ENCODE measurements at regions not wholly inside any gene's neighbourhood (a gene's known extent, or its start where the extent isn't known, plus 50 kb on each side); places are given as distances from the start of the nearest gene placed in this dataset.

DNA sequence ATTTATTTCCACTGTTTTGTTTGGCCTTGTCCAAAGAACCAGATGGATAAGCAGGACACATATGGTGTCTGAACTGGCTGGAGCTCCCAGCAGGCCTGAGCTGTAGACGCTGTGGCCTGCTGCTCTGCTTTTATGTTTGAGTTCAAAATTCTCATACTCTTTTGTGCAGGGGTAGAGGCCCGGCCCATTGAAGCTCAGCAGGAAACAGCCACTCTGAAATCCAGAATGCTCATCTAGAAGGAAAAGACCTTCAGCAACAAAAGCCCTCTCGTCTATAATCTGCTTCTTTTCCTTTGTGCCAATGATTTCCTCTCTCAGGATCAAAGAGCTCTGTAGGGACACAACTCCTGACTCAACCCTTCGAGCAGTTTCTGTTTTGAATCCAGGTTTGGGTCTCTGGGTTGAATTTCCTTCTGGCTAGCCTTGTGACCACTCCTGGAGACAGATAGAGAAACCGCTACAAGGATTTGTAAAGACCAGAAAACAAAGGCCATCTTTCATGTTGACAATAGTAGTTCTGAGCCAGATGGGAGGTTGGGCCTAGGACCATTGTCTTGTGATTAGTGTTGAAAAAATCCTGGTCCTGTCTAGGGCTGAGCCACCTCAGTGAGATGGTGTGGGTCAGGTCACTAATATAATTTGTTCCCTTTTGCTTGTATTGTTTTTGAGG lies 446.7 kb downstream of the BCKDHB start:
- Histone ChIP-seq H3K18ac (ENCODE audit: extremely low read depth, low read length) (no peak overlapping the region), H4K8ac (ENCODE audit: extremely low read depth, insufficient read depth, low read length) (no peak overlapping the region), H3K36me3 (ENCODE audit: control insufficient read depth in 2 of 4, insufficient read depth in 4 of 4, low read length in 3 of 4) (no peaks in the 10 kb centered on the region; a peak in 1 of 8 replicates), H3K4ac (replicated peaks; ENCODE audit: insufficient read length, low read depth, low read length) (no peak overlapping the region), H3K9ac (replicated peaks in 1 of 4; ENCODE audit: extremely low read depth in 1 of 4, low read depth in 3 of 4, low read length in 3 of 4) (no peak overlapping the region), H4K5ac (ENCODE audit: insufficient read length, low read depth, low read length) (no peak overlapping the region), H2BK12ac (ENCODE audit: low read depth, low read length) (no peak overlapping the region), H3K4me1 (replicated peaks in 1 of 4; ENCODE audit: control insufficient read depth in 3 of 4, insufficient read depth in 4 of 4, low read length in 3 of 4) (no peaks in the 10 kb centered on the region), H3K23ac (ENCODE audit: insufficient read length) (no peak overlapping the region), H3K79me1 (ENCODE audit: low read depth, low read length) (no peaks in the 10 kb centered on the region), H3K14ac (ENCODE audit: insufficient read length) (no peak overlapping the region), H3K27ac (ENCODE audit: low read depth, low read length) (no peak overlapping the region), H2BK15ac (ENCODE audit: low read length) (no peak overlapping the region), H2BK5ac (ENCODE audit: low read depth, low read length) (no peak overlapping the region), H3K9me3 (ENCODE audit: insufficient read depth in 2 of 2, low read depth in 1 of 2, low read length in 1 of 2) (peaks cover 10 to 11% of the 10 kb centered on the region in 2 experiments; a peak in 3 of 4 replicates), H2BK20ac (ENCODE audit: low read length) (no peak overlapping the region), H3K56ac (replicated peaks; ENCODE audit: insufficient read length, low read depth, low read length) (no peak overlapping the region), H3K27me3 (replicated peaks in 1 of 4; ENCODE audit: control insufficient read depth in 3 of 4, extremely low read depth in 1 of 4, insufficient read depth in 3 of 4, low read length in 3 of 4) (no peaks in the 10 kb centered on the region), H4K91ac (replicated peaks; ENCODE audit: insufficient read length, low read length) (no peak overlapping the region), H3K23me2 (ENCODE audit: low read depth, low read length) (no peaks in the 10 kb centered on the region), H2AK5ac (ENCODE audit: low read depth, low read length) (no peak overlapping the region), H4K20me1 (replicated peaks in 1 of 2; ENCODE audit: control insufficient read depth in 1 of 2, insufficient read depth in 2 of 2, low read length in 2 of 2) (no peaks in the 10 kb centered on the region), H3K4me3 (ENCODE audit: extremely low read depth in 1 of 4, insufficient read depth in 2 of 4, low read depth in 3 of 4, low read length in 4 of 4) (no peak overlapping the region), H2BK120ac (replicated peaks; ENCODE audit: low read depth, low read length) (no peak overlapping the region), H2AFZ (ENCODE audit: low read length) (peak overlapping the region; percentile 8; the same call in 1 of the 2 replicates), H3K4me2 (ENCODE audit: insufficient read depth in 1 of 2, low read depth in 2 of 2, low read length in 2 of 2) (no peak overlapping the region), H3K79me2 (ENCODE audit: control insufficient read depth in 1 of 2, insufficient read depth in 2 of 2, low read length in 2 of 2) (no peaks in the 10 kb centered on the region)
- ChIA-PET CTCF (ENCODE audit: partially characterized antibody) (interaction anchor here (2.1 kb wide), 1 partner anchor 16 kb away, joined by 8 read pairs; no protein-coding TSS in a partner anchor), POLR2A (ENCODE audit: partially characterized antibody) (no interaction called here)
- TF ChIP-seq, protein P1, sequence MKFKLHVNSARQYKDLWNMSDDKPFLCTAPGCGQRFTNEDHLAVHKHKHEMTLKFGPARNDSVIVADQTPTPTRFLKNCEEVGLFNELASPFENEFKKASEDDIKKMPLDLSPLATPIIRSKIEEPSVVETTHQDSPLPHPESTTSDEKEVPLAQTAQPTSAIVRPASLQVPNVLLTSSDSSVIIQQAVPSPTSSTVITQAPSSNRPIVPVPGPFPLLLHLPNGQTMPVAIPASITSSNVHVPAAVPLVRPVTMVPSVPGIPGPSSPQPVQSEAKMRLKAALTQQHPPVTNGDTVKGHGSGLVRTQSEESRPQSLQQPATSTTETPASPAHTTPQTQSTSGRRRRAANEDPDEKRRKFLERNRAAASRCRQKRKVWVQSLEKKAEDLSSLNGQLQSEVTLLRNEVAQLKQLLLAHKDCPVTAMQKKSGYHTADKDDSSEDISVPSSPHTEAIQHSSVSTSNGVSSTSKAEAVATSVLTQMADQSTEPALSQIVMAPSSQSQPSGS (IDR thresholded peaks at IDR 0.05; ENCODE audit: low read length): no peak
- no peak for TF ChIP-seq CHD2 (IDR thresholded peaks at IDR 0.05; ENCODE audit: low read length)
- no peak for TF ChIP-seq POLR2A (IDR thresholded peaks at IDR 0.05; ENCODE audit: control extremely low read depth in 1 of 2, low read depth in 2 of 2, low read length in 2 of 2)
- TF ChIP-seq, protein P2, sequence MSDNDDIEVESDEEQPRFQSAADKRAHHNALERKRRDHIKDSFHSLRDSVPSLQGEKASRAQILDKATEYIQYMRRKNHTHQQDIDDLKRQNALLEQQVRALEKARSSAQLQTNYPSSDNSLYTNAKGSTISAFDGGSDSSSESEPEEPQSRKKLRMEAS (IDR thresholded peaks at IDR 0.05): no peak
- no peak for TF ChIP-seq RNF2 (IDR thresholded peaks at IDR 0.05; ENCODE audit: borderline replicate concordance, low read depth, low read length, missing control alignments, poor library complexity, severe bottlenecking)
- TF ChIP-seq YY1 (IDR thresholded peaks at IDR 0.05; ENCODE audit: low read depth, low read length): no peak
- FAIRE-seq: no peak
- WGBS, 2 experiments (ENCODE audit: extremely low coverage in 1 of 2, insufficient coverage in 1 of 2, insufficient read length in 1 of 2, insufficient replicate concordance in 2 of 2, low coverage in 1 of 2, low lambda C conversion rate in 2 of 2, missing lambda C conversion rate in 1 of 2): 85% methylated on average over 5 of the region's 5 CpGs; no CpG with 5 or more reads in 1 of the 2 experiments
- no peak for DNase-seq (ENCODE audit: low read depth in 1 of 2, low spot score in 2 of 2)

Data from H1 (cell line).